ENCODE measurements at regions not wholly inside any gene's neighbourhood (a gene's known extent, or its start where the extent isn't known, plus 50 kb on each side); places are given as distances from the start of the nearest gene placed in this dataset.

DNA sequence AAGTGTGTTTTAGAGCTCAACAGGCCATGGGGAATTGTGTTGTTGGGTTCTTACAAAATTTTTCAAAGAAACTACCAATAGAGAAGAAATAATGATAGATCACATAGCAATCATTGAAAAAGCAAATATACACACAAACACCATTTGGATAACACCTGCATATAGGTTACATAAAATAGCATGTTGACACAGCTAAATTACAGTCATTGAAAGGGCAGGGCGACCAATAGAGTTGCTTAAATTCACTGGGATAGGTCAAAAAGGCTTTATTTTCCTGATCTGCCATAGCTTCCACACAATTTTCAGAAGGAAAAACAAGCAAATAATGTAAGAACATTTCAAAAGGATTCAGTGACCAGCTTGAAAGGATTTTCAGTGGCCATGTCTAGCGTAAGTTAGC lies 57.9 kb upstream of the FGGY start:
- no peaks in the 10 kb centered on the region for H3K4me1 ChIP-seq (ENCODE audit: insufficient read depth)
- H3K9me3 ChIP-seq = no peaks in the 10 kb centered on the region
- DNase-seq = no peak
- no peaks in the 10 kb centered on the region for H3K27me3 ChIP-seq
- no peak overlapping the region for H3K4me3 ChIP-seq
- no peaks in the 10 kb centered on the region for H3K36me3 ChIP-seq
- WGBS, 3 donors = 97 to 98% (median 98%) methylated on average over 2 of the region's 2 CpGs
- TF ChIP-seq POLR2A (IDR thresholded peaks at IDR 0.05) = no peak
- no peak for TF ChIP-seq CTCF (IDR thresholded peaks at IDR 0.05)
- TF ChIP-seq EP300 (IDR thresholded peaks at IDR 0.05) = no peak
- no peak overlapping the region for H3K27ac ChIP-seq
- intact Hi-C loops (cut with DNase I) = no loop called here

DNA sequence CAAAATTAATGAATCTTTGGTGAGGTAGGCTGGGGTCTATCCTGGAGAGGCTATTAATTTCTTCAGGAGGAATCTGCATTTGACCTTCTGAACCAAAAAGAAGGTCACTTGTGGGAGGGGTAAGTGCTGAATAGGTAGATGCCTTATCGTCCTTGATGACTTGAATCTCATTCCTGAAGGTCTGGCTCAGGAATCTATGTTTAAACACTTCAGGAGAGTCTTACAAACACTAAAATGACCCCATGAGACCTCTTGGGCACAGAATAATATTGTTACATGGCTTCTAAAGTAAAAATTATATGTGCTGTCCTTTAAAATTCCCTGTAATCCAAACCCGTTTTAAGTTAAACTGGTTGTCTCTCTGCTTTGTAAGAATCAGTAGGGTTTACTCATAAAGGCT lies 55.0 kb upstream of the FGGY start:
- no peaks in the 10 kb centered on the region for H3K9me3 ChIP-seq
- TF ChIP-seq CTCF (IDR thresholded peaks at IDR 0.05) (no peak), POLR2A (IDR thresholded peaks at IDR 0.05) (no peak), EP300 (IDR thresholded peaks at IDR 0.05) (no peak)
- H3K36me3 ChIP-seq = no peaks in the 10 kb centered on the region
- 48 to 66% (median 58%) methylated on average over 2 of the region's 2 CpGs for WGBS, 3 donors
- peak overlapping the region in 1 of 2 donors; percentile 33 for H3K27ac ChIP-seq
- intact Hi-C loops (cut with DNase I) = no loop called here
- no peak for DNase-seq
- H3K4me1 ChIP-seq (ENCODE audit: insufficient read depth) = no peaks in the 10 kb centered on the region
- no peaks in the 10 kb centered on the region for H3K27me3 ChIP-seq
- H3K4me3 ChIP-seq = no peak overlapping the region

DNA sequence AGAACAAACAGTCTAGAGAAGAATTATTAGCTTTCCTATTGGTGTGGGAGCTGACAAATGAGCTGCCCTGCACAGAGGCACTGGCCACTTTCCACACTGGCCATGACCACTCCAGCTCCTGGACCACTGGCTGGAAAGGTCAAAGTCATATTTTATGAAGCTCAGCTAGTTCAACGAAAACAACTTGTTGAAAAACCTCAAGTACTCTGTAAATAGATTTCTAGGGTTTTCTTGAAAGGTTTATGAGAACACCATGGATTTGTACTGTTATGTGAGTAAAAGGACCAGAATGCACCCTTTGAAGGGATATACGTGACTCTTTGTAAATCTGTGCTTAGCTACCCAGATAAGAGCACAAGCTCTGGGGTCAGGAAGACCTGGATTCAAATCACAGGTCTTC lies 54.5 kb upstream of the FGGY start:
- WGBS, 3 donors = 6 to 11% (median 9%) methylated on average over 2 of the region's 2 CpGs
- no peak overlapping the region for H3K4me3 ChIP-seq
- intact Hi-C loops (cut with DNase I) = no loop called here
- H3K36me3 ChIP-seq = no peaks in the 10 kb centered on the region
- H3K27ac ChIP-seq = peak overlapping the region in 1 of 2 donors; percentile 33
- TF ChIP-seq POLR2A (IDR thresholded peaks at IDR 0.05) (no peak), EP300 (IDR thresholded peaks at IDR 0.05) (no peak), CTCF (IDR thresholded peaks at IDR 0.05) (no peak)
- no peaks in the 10 kb centered on the region for H3K27me3 ChIP-seq
- peak; percentile 47 to 72 (median 56) for DNase-seq
- no peaks in the 10 kb centered on the region for H3K9me3 ChIP-seq
- H3K4me1 ChIP-seq (ENCODE audit: insufficient read depth) = no peaks in the 10 kb centered on the region

DNA sequence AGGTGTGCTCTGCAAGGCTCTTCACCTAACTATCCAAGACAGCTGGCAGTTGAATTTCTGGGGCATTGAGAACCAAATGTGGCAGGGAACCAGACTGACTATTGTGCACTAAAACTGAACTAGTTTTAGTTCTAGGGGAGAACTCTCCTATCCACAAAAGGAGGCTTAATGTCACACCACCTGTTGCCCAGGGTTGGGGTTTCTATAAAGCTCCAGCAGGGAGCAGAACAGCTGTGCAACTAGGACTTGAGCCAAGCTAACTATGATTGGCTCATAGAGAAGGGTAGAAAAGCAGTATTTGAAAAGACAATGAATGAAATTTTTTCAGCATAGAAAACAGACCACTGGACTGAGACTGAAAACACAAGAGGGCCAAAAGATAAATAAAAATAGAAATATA lies 53.3 kb upstream of the FGGY start:
- Histone ChIP-seq H3K4me3 (no peak overlapping the region), H3K4me1 (ENCODE audit: insufficient read depth) (no peaks in the 10 kb centered on the region), H3K27ac (no peak overlapping the region), H3K36me3 (no peaks in the 10 kb centered on the region), H3K9me3 (no peaks in the 10 kb centered on the region), H3K27me3 (no peaks in the 10 kb centered on the region)
- intact Hi-C loops (cut with DNase I) = no loop called here
- TF ChIP-seq EP300 (IDR thresholded peaks at IDR 0.05) (no peak), CTCF (IDR thresholded peaks at IDR 0.05) (no peak), POLR2A (IDR thresholded peaks at IDR 0.05) (no peak)
- DNase-seq = no peak

DNA sequence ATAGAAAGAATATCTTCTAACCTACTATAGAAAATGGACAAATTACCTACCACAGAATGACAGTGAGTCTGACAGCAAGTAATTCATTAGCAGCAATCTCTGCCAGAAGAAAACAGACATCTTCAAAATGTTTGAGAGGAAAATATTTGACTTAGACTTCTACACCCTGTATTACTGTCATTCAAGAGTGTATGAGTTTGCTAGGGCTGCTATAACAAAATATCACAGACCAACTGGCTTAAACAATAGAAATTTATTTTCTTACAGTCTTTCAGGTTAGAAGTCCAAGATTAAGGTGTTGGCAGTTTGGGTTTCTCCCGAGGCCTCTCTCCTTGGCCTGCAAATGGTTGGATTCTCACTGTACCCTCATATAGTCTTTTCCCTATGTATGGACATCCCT lies 52.9 kb upstream of the FGGY start:
- H3K27ac ChIP-seq = no peak overlapping the region
- intact Hi-C loops (cut with DNase I) = no loop called here
- H3K4me1 ChIP-seq (ENCODE audit: insufficient read depth) = no peaks in the 10 kb centered on the region
- no peaks in the 10 kb centered on the region for H3K27me3 ChIP-seq
- H3K4me3 ChIP-seq = no peak overlapping the region
- WGBS, 3 donors = 97 to 100% (median 98%) methylated on average over 1 of the region's 1 CpG
- no peak for DNase-seq
- TF ChIP-seq EP300 (IDR thresholded peaks at IDR 0.05) (no peak), POLR2A (IDR thresholded peaks at IDR 0.05) (no peak), CTCF (IDR thresholded peaks at IDR 0.05) (no peak)
- no peaks in the 10 kb centered on the region for H3K9me3 ChIP-seq
- H3K36me3 ChIP-seq = no peaks in the 10 kb centered on the region

All from ovary (tissue), 7 donors.